ENCODE measurements at regions not wholly inside any gene's neighbourhood (a gene's known extent, or its start where the extent isn't known, plus 50 kb on each side); places are given as distances from the start of the nearest gene placed in this dataset.

- intact Hi-C loops (cut with DNase I): no loop called here
- Histone ChIP-seq H3K4me3 (ENCODE audit: low read length in 3 of 3) (no peak overlapping the region), H3K27me3 (ENCODE audit: control insufficient read depth, insufficient read depth, low read length) (no peaks in the 10 kb centered on the region), H3K9me3 (ENCODE audit: control insufficient read depth in 2 of 3, insufficient read depth in 1 of 3, low read length in 3 of 3) (no peaks in the 10 kb centered on the region), H3K4me1 (ENCODE audit: control insufficient read depth in 2 of 3, insufficient read depth in 2 of 3, low read depth in 1 of 3, low read length in 3 of 3) (no peaks in the 10 kb centered on the region), H3K9ac (ENCODE audit: low read length in 3 of 3) (no peak overlapping the region), H3K36me3 (ENCODE audit: control insufficient read depth in 2 of 3, insufficient read depth in 3 of 3, low read length in 3 of 3) (no peaks in the 10 kb centered on the region), H3K27ac (ENCODE audit: low read depth in 2 of 2, low read length in 2 of 2) (no peak overlapping the region)
- DNase-seq: no peak
- TF ChIP-seq CTCF (IDR thresholded peaks at IDR 0.05; ENCODE audit: borderline replicate concordance, extremely low read depth, insufficient read depth): no peak
- FAIRE-seq: no peak
Observed at GRCh38 chr1:98345417-98345816, 316.1 kb upstream of the SNX7 start.

DNA sequence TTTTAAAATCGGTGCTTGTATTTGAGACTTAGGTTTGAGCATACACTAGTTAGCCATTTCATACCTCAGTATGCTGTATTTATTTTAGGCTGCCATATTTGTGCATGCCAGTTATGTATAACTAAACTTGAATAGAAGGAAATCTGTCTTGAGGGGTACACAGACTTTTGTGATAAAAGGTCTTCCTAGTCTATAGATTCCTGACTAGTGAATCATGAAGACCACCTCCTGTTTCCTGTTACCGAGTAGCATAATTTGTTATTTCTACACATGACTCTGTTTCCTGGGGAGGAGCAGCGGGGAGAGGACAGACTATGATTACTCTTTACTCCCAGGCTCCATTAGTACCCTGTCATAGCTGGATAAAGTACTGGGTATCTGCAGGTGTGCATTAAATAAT is 316.8 kb upstream of the SNX7 start:
- Histone ChIP-seq H3K4me3 (ENCODE audit: low read length in 3 of 3) (no peak overlapping the region), H3K9me3 (ENCODE audit: control insufficient read depth in 2 of 3, insufficient read depth in 1 of 3, low read length in 3 of 3) (no peaks in the 10 kb centered on the region), H3K4me1 (ENCODE audit: control insufficient read depth in 2 of 3, insufficient read depth in 2 of 3, low read depth in 1 of 3, low read length in 3 of 3) (no peaks in the 10 kb centered on the region), H3K27ac (ENCODE audit: low read depth in 2 of 2, low read length in 2 of 2) (no peak overlapping the region), H3K9ac (ENCODE audit: low read length in 3 of 3) (no peak overlapping the region), H3K27me3 (ENCODE audit: control insufficient read depth, insufficient read depth, low read length) (no peaks in the 10 kb centered on the region), H3K36me3 (ENCODE audit: control insufficient read depth in 2 of 3, insufficient read depth in 3 of 3, low read length in 3 of 3) (no peaks in the 10 kb centered on the region)
- TF ChIP-seq CTCF (IDR thresholded peaks at IDR 0.05; ENCODE audit: borderline replicate concordance, extremely low read depth, insufficient read depth): no peak
- DNase-seq: no peak
- FAIRE-seq: no peak
- intact Hi-C loops (cut with DNase I): no loop called here

DNA sequence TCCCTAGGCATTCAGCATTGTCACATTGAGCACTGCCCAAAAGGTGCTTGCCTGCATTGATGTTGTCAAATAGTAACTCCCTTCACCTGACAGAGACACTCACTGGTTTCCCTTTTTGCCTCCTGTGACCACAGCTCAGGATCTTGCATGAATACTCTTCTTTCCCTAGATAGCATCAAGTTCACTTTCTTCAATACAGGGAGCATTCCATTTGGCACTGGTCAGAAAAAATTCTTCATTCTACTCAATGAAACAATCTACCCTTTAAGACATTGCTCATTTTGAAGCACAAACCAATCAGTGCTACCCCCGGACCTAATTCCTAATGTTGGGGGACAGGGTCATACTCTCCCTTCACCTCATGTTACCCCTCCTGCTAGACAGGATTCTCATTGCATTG is 319.0 kb upstream of the SNX7 start:
- Histone ChIP-seq H3K9me3 (ENCODE audit: control insufficient read depth in 2 of 3, insufficient read depth in 1 of 3, low read length in 3 of 3) (no peaks in the 10 kb centered on the region), H3K4me3 (ENCODE audit: low read length in 3 of 3) (no peak overlapping the region), H3K27me3 (ENCODE audit: control insufficient read depth, insufficient read depth, low read length) (no peaks in the 10 kb centered on the region), H3K9ac (ENCODE audit: low read length in 3 of 3) (no peak overlapping the region), H3K36me3 (ENCODE audit: control insufficient read depth in 2 of 3, insufficient read depth in 3 of 3, low read length in 3 of 3) (no peaks in the 10 kb centered on the region), H3K4me1 (ENCODE audit: control insufficient read depth in 2 of 3, insufficient read depth in 2 of 3, low read depth in 1 of 3, low read length in 3 of 3) (no peaks in the 10 kb centered on the region), H3K27ac (ENCODE audit: low read depth in 2 of 2, low read length in 2 of 2) (no peak overlapping the region)
- no peak for TF ChIP-seq CTCF (IDR thresholded peaks at IDR 0.05; ENCODE audit: borderline replicate concordance, extremely low read depth, insufficient read depth)
- no peak for DNase-seq
- no peak for FAIRE-seq
- intact Hi-C loops (cut with DNase I): no loop called here

DNA sequence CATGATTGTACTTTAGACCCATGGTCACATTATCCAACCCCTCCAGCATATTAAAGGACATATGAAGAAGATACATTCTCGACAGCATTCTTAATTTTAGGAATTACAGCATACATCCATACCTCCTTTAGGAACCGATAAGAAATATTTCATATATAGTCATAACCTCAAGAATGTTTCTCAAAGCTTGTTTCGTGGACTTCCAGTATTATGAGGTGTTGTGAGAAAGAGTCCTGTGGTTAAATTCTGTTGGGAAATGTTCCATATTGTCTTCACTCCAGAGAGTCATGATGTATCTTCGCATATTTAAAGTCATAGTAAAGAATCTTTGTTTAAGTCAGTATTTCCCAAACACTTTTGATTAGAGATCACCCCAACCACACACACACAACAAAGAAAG is 321.0 kb upstream of the SNX7 start:
- Histone ChIP-seq H3K9ac (ENCODE audit: low read length in 3 of 3) (no peak overlapping the region), H3K9me3 (ENCODE audit: control insufficient read depth in 2 of 3, insufficient read depth in 1 of 3, low read length in 3 of 3) (no peaks in the 10 kb centered on the region), H3K27me3 (ENCODE audit: control insufficient read depth, insufficient read depth, low read length) (no peaks in the 10 kb centered on the region), H3K4me3 (ENCODE audit: low read length in 3 of 3) (no peak overlapping the region), H3K4me1 (ENCODE audit: control insufficient read depth in 2 of 3, insufficient read depth in 2 of 3, low read depth in 1 of 3, low read length in 3 of 3) (no peaks in the 10 kb centered on the region), H3K27ac (ENCODE audit: low read depth in 2 of 2, low read length in 2 of 2) (no peak overlapping the region), H3K36me3 (ENCODE audit: control insufficient read depth in 2 of 3, insufficient read depth in 3 of 3, low read length in 3 of 3) (no peaks in the 10 kb centered on the region)
- intact Hi-C loops (cut with DNase I): no loop called here
- FAIRE-seq (no peak), DNase-seq (no peak)
- TF ChIP-seq CTCF (IDR thresholded peaks at IDR 0.05; ENCODE audit: borderline replicate concordance, extremely low read depth, insufficient read depth): no peak

All from kidney (tissue), 13 donors.